WERI-Rb-1 (cell line): ENCODE measurements at regions not wholly inside any gene's neighbourhood (a gene's known extent, or its start where the extent isn't known, plus 50 kb on each side); places are given as distances from the start of the nearest gene placed in this dataset.

Experiments
- DNase-seq: peaks from one replicate; pipeline ENCODE4 v3.0.0-alpha.2; 2020
- H3K27ac ChIP-seq: fragments of 250-450 bp; sonication (Bioruptor Pico); 2 replicates; pipeline ENCODE4 v1.5.1; 2020; ENCODE audit warnings: mild to moderate bottlenecking, moderate library complexity
- H3K27me3 ChIP-seq: fragments of 250-450 bp; sonication (Bioruptor Pico); 2 replicates; pipeline ENCODE4 v1.5.1; 2021; ENCODE audit warnings: mild to moderate bottlenecking, low read depth, moderate library complexity; ENCODE audit not compliant: insufficient read depth, severe bottlenecking
- H3K36me3 ChIP-seq: fragments of 250-450 bp; sonication (Bioruptor Pico); 2 replicates; pipeline ENCODE4 v1.5.1; 2020; ENCODE audit warnings: mild to moderate bottlenecking, moderate library complexity
- H3K4me3 ChIP-seq: 2 replicates; pipeline ENCODE4 v1.5.1; 2011; ENCODE audit warnings: low read depth, mild to moderate bottlenecking, control low read depth, low read length
- H3K9me3 ChIP-seq: fragments of 250-450 bp; sonication (Bioruptor Pico); 2 replicates; pipeline ENCODE4 v1.5.1; 2021; ENCODE audit warnings: mild to moderate bottlenecking, moderate library complexity; ENCODE audit not compliant: severe bottlenecking
- TF ChIP-seq, protein P1 (sequence below): IDR thresholded peaks from 2 replicates; pipeline ENCODE4 v1.5.1; 2011; ENCODE audit warnings: low read depth, mild to moderate bottlenecking, control low read depth, inconsistent platforms, low read length

DNA sequence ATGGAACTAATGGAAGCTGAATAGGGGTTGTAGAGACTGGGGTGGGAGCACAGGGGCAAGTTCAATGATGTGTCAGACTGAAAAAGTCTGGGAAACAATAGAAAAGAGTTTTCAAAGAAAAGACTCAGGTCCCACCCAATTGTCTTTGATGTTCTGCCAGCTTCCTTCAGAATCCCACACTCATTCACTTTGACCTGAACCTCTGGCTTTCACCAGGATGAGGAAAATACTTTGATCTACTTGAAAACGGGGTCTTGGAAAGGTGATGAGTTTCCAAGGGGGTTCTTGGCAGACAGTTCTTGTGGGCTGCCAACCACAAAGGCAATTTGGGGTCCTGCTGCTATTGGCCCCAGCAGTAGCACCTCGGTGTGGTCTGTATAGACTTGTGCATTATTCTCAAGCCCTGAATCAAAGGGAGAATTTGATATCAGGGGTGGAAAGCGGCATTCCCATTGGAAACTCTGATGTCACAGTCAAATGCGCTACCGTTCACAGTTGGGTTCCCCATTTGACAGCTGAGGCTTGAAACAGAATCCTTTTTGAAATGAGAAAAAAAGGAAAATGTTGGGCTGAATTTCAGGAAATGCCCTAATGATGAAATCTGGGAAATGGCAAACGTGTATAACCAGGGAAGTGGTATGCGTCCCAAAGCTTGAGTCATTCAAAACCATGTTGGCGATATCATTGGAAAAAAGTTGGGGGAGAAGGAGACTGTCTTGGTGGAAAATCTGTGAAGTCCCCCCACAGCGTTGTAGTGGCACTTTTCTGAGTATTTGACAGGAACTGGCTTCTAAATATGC is 229.2 kb upstream of the LRTM1 start:
- no peaks in the 10 kb centered on the region for H3K27me3 ChIP-seq
- H3K36me3 ChIP-seq, result no peaks in the 10 kb centered on the region
- no peak overlapping the region for H3K4me3 ChIP-seq
- H3K9me3 ChIP-seq, result no peaks in the 10 kb centered on the region
- TF ChIP-seq, protein P1, sequence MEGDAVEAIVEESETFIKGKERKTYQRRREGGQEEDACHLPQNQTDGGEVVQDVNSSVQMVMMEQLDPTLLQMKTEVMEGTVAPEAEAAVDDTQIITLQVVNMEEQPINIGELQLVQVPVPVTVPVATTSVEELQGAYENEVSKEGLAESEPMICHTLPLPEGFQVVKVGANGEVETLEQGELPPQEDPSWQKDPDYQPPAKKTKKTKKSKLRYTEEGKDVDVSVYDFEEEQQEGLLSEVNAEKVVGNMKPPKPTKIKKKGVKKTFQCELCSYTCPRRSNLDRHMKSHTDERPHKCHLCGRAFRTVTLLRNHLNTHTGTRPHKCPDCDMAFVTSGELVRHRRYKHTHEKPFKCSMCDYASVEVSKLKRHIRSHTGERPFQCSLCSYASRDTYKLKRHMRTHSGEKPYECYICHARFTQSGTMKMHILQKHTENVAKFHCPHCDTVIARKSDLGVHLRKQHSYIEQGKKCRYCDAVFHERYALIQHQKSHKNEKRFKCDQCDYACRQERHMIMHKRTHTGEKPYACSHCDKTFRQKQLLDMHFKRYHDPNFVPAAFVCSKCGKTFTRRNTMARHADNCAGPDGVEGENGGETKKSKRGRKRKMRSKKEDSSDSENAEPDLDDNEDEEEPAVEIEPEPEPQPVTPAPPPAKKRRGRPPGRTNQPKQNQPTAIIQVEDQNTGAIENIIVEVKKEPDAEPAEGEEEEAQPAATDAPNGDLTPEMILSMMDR, result no peak
- no peak for DNase-seq
- H3K27ac ChIP-seq, result no peak overlapping the region

DNA sequence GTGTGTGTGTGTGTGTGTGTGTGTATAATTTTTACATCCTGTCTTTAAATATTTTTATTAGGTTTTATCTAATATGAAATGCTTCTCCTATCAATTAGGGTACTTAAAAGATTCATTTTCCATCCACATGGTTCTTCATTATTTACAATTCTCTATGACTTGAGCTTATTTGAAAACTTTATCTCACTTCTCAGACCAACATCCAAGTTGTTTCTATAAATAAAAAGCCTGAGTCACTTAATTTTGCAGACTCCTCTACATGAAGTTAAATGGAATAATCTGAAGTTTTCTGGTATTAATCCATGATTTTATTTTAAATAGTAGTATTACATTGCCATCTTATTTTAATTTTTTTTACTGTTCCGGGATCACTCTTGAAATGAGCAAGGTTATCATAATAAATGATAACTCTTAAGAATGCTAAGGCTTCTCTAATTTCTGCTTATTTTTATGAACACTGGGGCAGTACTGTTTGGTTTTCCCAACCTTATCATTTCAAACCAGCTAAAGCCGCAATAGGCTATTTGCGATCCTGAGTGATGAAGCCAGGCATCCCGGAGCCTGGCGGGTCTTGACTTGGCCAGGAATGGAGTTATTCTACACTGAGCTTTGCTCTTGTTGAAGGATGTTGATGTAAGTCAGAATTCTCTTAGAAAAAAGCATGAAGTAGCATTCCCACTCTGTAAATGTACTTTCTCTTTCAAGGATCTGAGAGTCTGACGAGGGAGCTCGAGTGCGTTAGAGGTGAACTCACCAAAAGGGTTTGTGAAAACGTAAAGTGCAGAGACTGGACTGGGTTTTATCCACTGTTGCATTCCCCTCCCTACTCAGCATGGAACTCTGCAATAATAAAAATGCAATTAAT is 220.2 kb upstream of the LRTM1 start:
- no peak overlapping the region for H3K4me3 ChIP-seq
- H3K36me3 ChIP-seq, result no peaks in the 10 kb centered on the region
- no peaks in the 10 kb centered on the region for H3K9me3 ChIP-seq
- TF ChIP-seq, protein P1, result no peak
- no peak overlapping the region for H3K27ac ChIP-seq
- no peak for DNase-seq
- H3K27me3 ChIP-seq, result no peaks in the 10 kb centered on the region

DNA sequence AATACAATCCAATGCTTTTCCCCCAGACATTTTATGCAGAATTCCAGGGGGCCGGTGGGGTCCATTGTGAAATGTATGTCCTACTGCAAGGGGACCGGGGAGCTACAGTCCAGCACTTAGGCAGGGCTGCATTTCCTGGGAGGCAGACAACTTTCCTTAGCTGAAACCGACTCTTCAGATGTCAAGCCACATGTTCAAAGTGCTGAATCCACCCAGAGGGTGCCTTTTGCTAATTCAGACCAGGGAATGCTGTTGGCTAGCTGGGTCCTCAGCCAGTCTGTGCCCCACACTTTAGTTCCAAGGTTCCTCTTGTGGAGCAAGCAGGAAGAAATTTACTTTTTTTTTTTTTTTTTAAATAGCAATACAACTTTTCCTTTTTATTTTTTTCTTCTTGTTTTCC is 219.5 kb upstream of the LRTM1 start:
- DNase-seq, result no peak
- Histone ChIP-seq H3K9me3 (no peaks in the 10 kb centered on the region), H3K27me3 (no peaks in the 10 kb centered on the region), H3K4me3 (no peak overlapping the region), H3K36me3 (no peaks in the 10 kb centered on the region), H3K27ac (no peak overlapping the region)
- TF ChIP-seq, protein P1, result no peak

- TF ChIP-seq, protein P1, result no peak
- no peaks in the 10 kb centered on the region for H3K9me3 ChIP-seq
- DNase-seq, result no peak
- no peaks in the 10 kb centered on the region for H3K27me3 ChIP-seq
- no peak overlapping the region for H3K27ac ChIP-seq
- no peaks in the 10 kb centered on the region for H3K36me3 ChIP-seq
- no peak overlapping the region for H3K4me3 ChIP-seq
Observed at GRCh38 chr3:55146216-55146615, 218.4 kb upstream of the LRTM1 start.

DNA sequence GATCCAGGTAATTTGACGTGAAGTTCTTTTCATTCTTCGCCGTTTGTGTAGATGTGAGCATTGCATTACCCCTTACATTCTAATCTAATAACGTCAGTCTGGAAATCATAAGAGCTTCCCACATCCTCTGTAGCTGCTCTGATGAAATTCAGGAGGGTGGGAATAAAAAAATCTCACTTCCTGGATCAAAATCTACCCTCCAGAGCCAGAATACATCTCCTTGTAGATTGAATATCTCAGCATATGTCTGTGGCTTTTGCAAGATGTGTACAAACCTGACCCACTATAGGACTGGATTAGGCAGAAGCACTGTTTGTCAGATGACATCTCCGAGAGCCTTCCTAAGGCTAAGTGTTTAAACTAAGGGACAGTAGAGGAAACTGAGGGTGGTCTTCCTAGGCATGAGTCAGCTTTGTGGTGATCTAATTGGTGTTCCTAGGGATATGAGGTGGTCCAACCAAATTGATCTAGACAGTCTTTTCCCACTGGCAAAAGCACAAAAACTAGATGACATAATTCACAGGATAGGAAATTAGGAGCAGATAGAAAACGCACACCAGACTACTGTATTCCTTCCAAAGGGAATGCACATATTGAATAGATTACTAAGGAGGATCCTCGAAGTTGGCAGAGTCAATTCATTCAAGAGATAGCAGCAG is 216.3 kb upstream of the LRTM1 start:
- no peaks in the 10 kb centered on the region for H3K36me3 ChIP-seq
- DNase-seq, result no peak
- H3K4me3 ChIP-seq, result no peak overlapping the region
- H3K27me3 ChIP-seq, result no peaks in the 10 kb centered on the region
- TF ChIP-seq, protein P1, result no peak
- H3K9me3 ChIP-seq, result no peaks in the 10 kb centered on the region
- H3K27ac ChIP-seq, result no peak overlapping the region
